Spleen (tissue), 11 donors: ENCODE measurements at regions not wholly inside any gene's neighbourhood (a gene's known extent, or its start where the extent isn't known, plus 50 kb on each side); places are given as distances from the start of the nearest gene placed in this dataset.

ENCODE experiments used
- DNase-seq: peaks from one replicate; pipeline ENCODE4 v3.0.0-alpha.2; 2020
- H3K27ac ChIP-seq, 8 donors: fragments of 200-600 bp; sonication (generic) in 7 of 8; 1 replicate in 4 of 8; 2 replicates in 4 of 8; pipeline versions ENCODE4 v1.5.0 to v1.8.0; 2016 to 2021; ENCODE audit warnings: inconsistent platforms in 4 of 8, mild to moderate bottlenecking in 4 of 8, moderate library complexity in 1 of 8
- H3K27me3 ChIP-seq, 7 donors: fragments of 200-600 bp; sonication (generic) in 6 of 7; replicated peaks in 1 of 7; 1 replicate in 4 of 7; 2 replicates in 3 of 7; pipeline versions ENCODE4 v1.5.0 to v1.8.0; 2016 to 2021; ENCODE audit warnings: inconsistent platforms in 3 of 7, mild to moderate bottlenecking in 1 of 7
- H3K36me3 ChIP-seq, 6 donors: fragments of 200-600 bp; sonication (generic) in 5 of 6; 1 replicate in 4 of 6; 2 replicates in 2 of 6; pipeline versions ENCODE4 v1.5.0 to v1.8.0; 2016 to 2021; ENCODE audit warnings: inconsistent platforms in 2 of 6
- H3K4me1 ChIP-seq, 6 donors: fragments of 200-600 bp; sonication (generic) in 5 of 6; 1 replicate in 3 of 6; 2 replicates in 3 of 6; pipeline versions ENCODE4 v1.5.0 to v1.8.0; 2016 to 2021; ENCODE audit warnings: inconsistent platforms in 3 of 6
- H3K4me3 ChIP-seq, 8 donors: fragments of 200-600 bp; sonication (generic) in 7 of 8; 1 replicate in 4 of 8; 2 replicates in 4 of 8; pipeline versions ENCODE4 v1.5.0 to v1.8.0; 2016 to 2021; ENCODE audit warnings: inconsistent platforms in 4 of 8, mild to moderate bottlenecking in 4 of 8, moderate library complexity in 2 of 8
- H3K9me3 ChIP-seq, 8 donors: fragments of 200-600 bp; sonication (generic) in 7 of 8; 1 replicate in 4 of 8; 2 replicates in 4 of 8; pipeline versions ENCODE4 v1.5.0 to v1.8.0; 2016 to 2021; ENCODE audit warnings: inconsistent platforms in 4 of 8
- POLR2A ChIP-seq, 3 donors: fragments of 450-650 bp; IDR thresholded peaks; one replicate each; pipeline ENCODE4 v1.5.1; 2017; ENCODE audit warnings: antibody characterized with exemption in 3 of 3, mild to moderate bottlenecking in 1 of 3
- POLR2AphosphoS5 ChIP-seq, 3 donors: sonication (generic); formaldehyde crosslinking; IDR thresholded peaks; one replicate each; pipeline ENCODE4 v1.5.1; 2017; ENCODE audit warnings: antibody characterized with exemption in 3 of 3
- WGBS, 5 donors: extraction: QIAGEN DNeasy Blood & Tissue Kit in 3 of 5; methylation state at CpG; one replicate each; pipeline versions ENCODE4 v1.1.5 to v1.1.7; 2013 to 2018; 5-methylcytosine and 5-hydroxymethylcytosine counted together
- intact Hi-C: fragments of 100-400 bp; cut with DNase I; formaldehyde crosslinking; loops from one replicate; pipeline ENCODE4 v1.15.0; 2023; ENCODE audit warnings: low total_unique reads
- small RNA-seq, 4 donors: library from RNA; depleted of rRNA; stranded (forward); fragments of <200 nt; gene quantifications; one replicate each; pipeline ENCODE3, GENCODE V24; 2016
- TF ChIP-seq, protein P1 (sequence below), 11 experiments: fragments of 200-600 bp in 7 of 11; fragments of 450-650 bp in 4 of 11; sonication (generic) in 4 of 11; IDR thresholded peaks in 8 of 11; conservative IDR thresholded peaks in 3 of 11; 1 replicate in 7 of 11; 2 replicates in 4 of 11; pipeline versions ENCODE4 v1.4.0 to v1.8.0; 2016 to 2021; ENCODE audit warnings: antibody characterized with exemption in 11 of 11, inconsistent platforms in 4 of 11, mild to moderate bottlenecking in 1 of 11
- donor health status: healthy with polysubstance abuse.
- donor health status: DM: no; HTN: no; CAD: no; lungs with moderate emphysema.
- donor health status: DM: no; HTN: no; CAD: no.
- donor health status: Bipolar disorder and iron deficiency.
- donor health status: healthy.
- donor health status: DM: no; HTN: no; CAD: no.
- donor health status: DM: yes; HTN: yes; CAD: no.

DNA sequence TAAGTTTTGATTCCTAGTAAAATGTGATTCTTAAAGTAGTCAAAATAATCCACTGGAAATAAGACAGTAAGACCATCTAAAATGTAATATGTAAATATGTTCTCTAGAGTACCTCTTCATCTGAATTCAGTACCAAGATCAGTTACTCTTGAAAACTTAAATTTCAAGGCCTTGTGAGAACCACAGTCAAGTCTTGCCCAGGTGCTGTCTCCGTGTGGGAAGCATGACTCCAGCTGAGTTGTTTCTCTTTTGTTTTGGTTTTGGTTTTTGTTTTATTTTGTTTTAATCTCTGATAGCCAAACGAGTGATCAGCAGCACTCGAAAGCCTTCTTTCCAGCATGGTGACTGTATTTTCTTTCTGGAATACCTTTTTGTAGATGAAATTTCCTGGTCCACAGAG is 907.0 kb downstream of the KCNJ18 start:
- Histone ChIP-seq H3K27ac (no peak overlapping the region), H3K4me1 (no peaks in the 10 kb centered on the region), H3K27me3 (no peaks in the 10 kb centered on the region), H3K9me3 (no peaks in the 10 kb centered on the region), H3K36me3 (no peaks in the 10 kb centered on the region), H3K4me3 (no peak overlapping the region)
- intact Hi-C loops, result no loop called here
- DNase-seq, result no peak
- TF ChIP-seq, protein P1, sequence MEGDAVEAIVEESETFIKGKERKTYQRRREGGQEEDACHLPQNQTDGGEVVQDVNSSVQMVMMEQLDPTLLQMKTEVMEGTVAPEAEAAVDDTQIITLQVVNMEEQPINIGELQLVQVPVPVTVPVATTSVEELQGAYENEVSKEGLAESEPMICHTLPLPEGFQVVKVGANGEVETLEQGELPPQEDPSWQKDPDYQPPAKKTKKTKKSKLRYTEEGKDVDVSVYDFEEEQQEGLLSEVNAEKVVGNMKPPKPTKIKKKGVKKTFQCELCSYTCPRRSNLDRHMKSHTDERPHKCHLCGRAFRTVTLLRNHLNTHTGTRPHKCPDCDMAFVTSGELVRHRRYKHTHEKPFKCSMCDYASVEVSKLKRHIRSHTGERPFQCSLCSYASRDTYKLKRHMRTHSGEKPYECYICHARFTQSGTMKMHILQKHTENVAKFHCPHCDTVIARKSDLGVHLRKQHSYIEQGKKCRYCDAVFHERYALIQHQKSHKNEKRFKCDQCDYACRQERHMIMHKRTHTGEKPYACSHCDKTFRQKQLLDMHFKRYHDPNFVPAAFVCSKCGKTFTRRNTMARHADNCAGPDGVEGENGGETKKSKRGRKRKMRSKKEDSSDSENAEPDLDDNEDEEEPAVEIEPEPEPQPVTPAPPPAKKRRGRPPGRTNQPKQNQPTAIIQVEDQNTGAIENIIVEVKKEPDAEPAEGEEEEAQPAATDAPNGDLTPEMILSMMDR (IDR thresholded peaks at IDR 0.05 in 8 of 11, conservative IDR thresholded peaks at IDR 0.05 in 3 of 11), result no peak
- TF ChIP-seq POLR2AphosphoS5 (IDR thresholded peaks at IDR 0.05), result no peak
- no peak for TF ChIP-seq POLR2A (IDR thresholded peaks at IDR 0.05)
- 49 to 66% (median 52%) methylated on average over 3 of the region's 3 CpGs for WGBS, 5 donors

- H3K4me3 ChIP-seq, result no peak overlapping the region
- no peaks in the 10 kb centered on the region for H3K36me3 ChIP-seq
- TF ChIP-seq POLR2AphosphoS5 (IDR thresholded peaks at IDR 0.05), result no peak
- no peak for TF ChIP-seq POLR2A (IDR thresholded peaks at IDR 0.05)
- TF ChIP-seq, protein P1 (IDR thresholded peaks at IDR 0.05 in 8 of 11, conservative IDR thresholded peaks at IDR 0.05 in 3 of 11), result no peak
- no peaks in the 10 kb centered on the region for H3K27me3 ChIP-seq
- WGBS, 5 donors, result 50 to 64% (median 59%) methylated on average over 2 of the region's 2 CpGs
- H3K9me3 ChIP-seq, result no peaks in the 10 kb centered on the region
- no peak for DNase-seq
- H3K27ac ChIP-seq, result no peak overlapping the region
- intact Hi-C loops, result no loop called here
- H3K4me1 ChIP-seq, result no peaks in the 10 kb centered on the region
Observed at GRCh38 chr17:22600644-22601298, 908.4 kb downstream of the KCNJ18 start.

Small RNA genes lying in the stretch of these regions (small RNA-seq; reads per million reads assigned to genes)
- gene ABBA01006766.1 (0 reads per million in 4 donors), gene NMTRS-TGA3-1 (0 reads per million in 4 donors)
